ENCODE measurements at regions not wholly inside any gene's neighbourhood (a gene's known extent, or its start where the extent isn't known, plus 50 kb on each side); places are given as distances from the start of the nearest gene placed in this dataset.

- POLR2A ChIA-PET (ENCODE audit: unreplicated experiment), result no interaction called here
- Histone ChIP-seq H3K56ac (ENCODE audit: extremely low read depth, insufficient read depth, low read length) (no peak overlapping the region), H2BK120ac (ENCODE audit: low read depth, low read length) (no peak overlapping the region), H3K79me1 (ENCODE audit: low read depth in 1 of 2, low read length in 2 of 2) (no peaks in the 10 kb centered on the region), H4K20me1 (ENCODE audit: insufficient read depth, low read length) (no peaks in the 10 kb centered on the region), H3K18ac (ENCODE audit: low read depth, low read length) (no peak overlapping the region), H3K4ac (ENCODE audit: low read depth, low read length) (no peak overlapping the region), H3K9me1 (ENCODE audit: insufficient read depth, low read length) (no peaks in the 10 kb centered on the region), H2AFZ (replicated peaks; ENCODE audit: low read length, poor library complexity) (no peak overlapping the region), H4K91ac (ENCODE audit: insufficient read depth, low read depth, low read length) (no peak overlapping the region), H2AK9ac (replicated peaks; ENCODE audit: low read depth, low read length, poor library complexity) (no peak overlapping the region), H3K23ac (ENCODE audit: low read depth, low read length) (no peak overlapping the region), H3K36me3 (ENCODE audit: control insufficient read depth, insufficient read depth, low read length) (no peaks in the 10 kb centered on the region), H4K8ac (ENCODE audit: low read depth in 2 of 2, low read length in 2 of 2) (no peak overlapping the region), H4K5ac (ENCODE audit: low read depth, low read length) (no peak overlapping the region), H3K27ac (ENCODE audit: insufficient read depth, low read length) (no peak overlapping the region), H3K27me3 (ENCODE audit: control insufficient read depth, insufficient read depth, low read length) (no peaks in the 10 kb centered on the region), H3K14ac (replicated peaks; ENCODE audit: low read depth, low read length) (no peak overlapping the region), H3K9ac (ENCODE audit: low read depth, low read length) (no peak overlapping the region), H3K4me3 (ENCODE audit: insufficient read depth, low read depth, low read length) (no peak overlapping the region), H2AK5ac (ENCODE audit: low read depth, low read length) (no peak overlapping the region), H2BK5ac (ENCODE audit: low read depth, low read length, poor library complexity, severe bottlenecking) (no peak overlapping the region), H3K4me1 (ENCODE audit: control insufficient read depth, insufficient read depth, low read length) (no peaks in the 10 kb centered on the region), H2BK20ac (ENCODE audit: low read depth, low read length) (no peak overlapping the region), H3K4me2 (ENCODE audit: low read depth, low read length) (no peak overlapping the region), H3K9me3 (ENCODE audit: control insufficient read depth, insufficient read depth, low read length) (peaks cover 72% of the 10 kb centered on the region), H2BK15ac (ENCODE audit: low read depth, low read length) (no peak overlapping the region)
- CTCF ChIA-PET, result no interaction called here
- in situ Hi-C loops (cut with MboI; ENCODE audit: low sequenced_read_pairs), result no loop called here
- TF ChIP-seq SMC3 (IDR thresholded peaks at IDR 0.05; ENCODE audit: low read depth, low read length) (no peak), USF2 (IDR thresholded peaks at IDR 0.05; ENCODE audit: low read depth, low read length) (no peak), MAZ (IDR thresholded peaks at IDR 0.05; ENCODE audit: borderline replicate concordance, low read depth, low read length) (no peak), RCOR1 (IDR thresholded peaks at IDR 0.05; ENCODE audit: insufficient replicate concordance, low read length) (no peak), RAD21 (IDR thresholded peaks at IDR 0.05; ENCODE audit: low read length) (no peak), FOS (IDR thresholded peaks at IDR 0.05; ENCODE audit: low read depth, low read length) (no peak), MAFK (IDR thresholded peaks at IDR 0.05; ENCODE audit: low read depth, low read length) (no peak), RFX5 (IDR thresholded peaks at IDR 0.05; ENCODE audit: low read depth, low read length) (no peak), BHLHE40 (IDR thresholded peaks at IDR 0.05; ENCODE audit: low read depth, low read length) (no peak)
- ATAC-seq (ENCODE audit: low read depth) (no peak), DNase-seq (no peak)
- dilution Hi-C loops (cut with HindIII; ENCODE audit: low sequenced_read_pairs, unreplicated experiment), result no loop called here
- 20% methylated on average over 2 of the region's 5 CpGs; no CpG with 5 or more reads in 1 of the 2 experiments for WGBS, 2 experiments (ENCODE audit: extremely low coverage in 2 of 2, insufficient read length in 1 of 2)
- intact Hi-C loops (cut with micrococcal nuclease), result no loop called here
- no TSS peak for BruUV-seq (replicated peaks)
Measured at GRCh38 chr15:25235391-25235790, 203.4 kb downstream of the UBE3A start.
